ENCODE measurements at regions not wholly inside any gene's neighbourhood (a gene's known extent, or its start where the extent isn't known, plus 50 kb on each side); places are given as distances from the start of the nearest gene placed in this dataset.

- DNase-seq (ENCODE audit: low spot score in 2 of 2): no peak
- 58 to 64% methylated on average over 5 of the region's 5 CpGs for WGBS, 2 donors
- TF ChIP-seq CTCF (IDR thresholded peaks at IDR 0.05) (no peak), POLR2A (IDR thresholded peaks at IDR 0.05) (no peak)
- H3K4me3 ChIP-seq (ENCODE audit: low read depth, poor library complexity, severe bottlenecking): no peak overlapping the region
- intact Hi-C loops (cut with DNase I; ENCODE audit: low total_unique reads): no loop called here
Observed at GRCh38 chr12:102618197-102618877, 138.0 kb upstream of the IGF1 start.

- WGBS, 2 donors: 74 to 81% methylated on average over 2 of the region's 2 CpGs
- DNase-seq (ENCODE audit: low spot score in 2 of 2): no peak
- H3K4me3 ChIP-seq (ENCODE audit: low read depth, poor library complexity, severe bottlenecking): no peak overlapping the region
- intact Hi-C loops (cut with DNase I; ENCODE audit: low total_unique reads): no loop called here
- TF ChIP-seq POLR2A (IDR thresholded peaks at IDR 0.05) (no peak), CTCF (IDR thresholded peaks at IDR 0.05) (no peak)
Observed at GRCh38 chr12:102616692-102617091, 136.3 kb upstream of the IGF1 start.

- intact Hi-C loops (cut with DNase I; ENCODE audit: low total_unique reads): no loop called here
- WGBS, 2 donors: 59 to 79% methylated on average over 1 of the region's 1 CpG
- DNase-seq (ENCODE audit: low spot score in 2 of 2): no peak
- TF ChIP-seq POLR2A (IDR thresholded peaks at IDR 0.05): no peak
- no peak overlapping the region for H3K4me3 ChIP-seq (ENCODE audit: low read depth, poor library complexity, severe bottlenecking)
Observed at GRCh38 chr12:102611995-102612394, 131.6 kb upstream of the IGF1 start.

GRCh38 chr12:102609996-102610395 lies 129.6 kb upstream of the IGF1 start:
- 74 to 88% methylated on average over 1 of the region's 1 CpG for WGBS, 2 donors
- no peak for DNase-seq (ENCODE audit: low spot score in 2 of 2)
- intact Hi-C loops (cut with DNase I; ENCODE audit: low total_unique reads): no loop called here
- no peak overlapping the region for H3K4me3 ChIP-seq (ENCODE audit: low read depth, poor library complexity, severe bottlenecking)
- TF ChIP-seq POLR2A (IDR thresholded peaks at IDR 0.05) (no peak), CTCF (IDR thresholded peaks at IDR 0.05) (no peak)

GRCh38 chr12:102603021-102603420 lies 122.7 kb upstream of the IGF1 start:
- intact Hi-C loops (cut with DNase I; ENCODE audit: low total_unique reads): no loop called here
- no peak for TF ChIP-seq POLR2A (IDR thresholded peaks at IDR 0.05)
- TF ChIP-seq CTCF (IDR thresholded peaks at IDR 0.05): no peak
- WGBS, 2 donors: 41% methylated on average over 2 of the region's 2 CpGs
- DNase-seq (ENCODE audit: low spot score in 2 of 2): no peak
- H3K4me3 ChIP-seq (ENCODE audit: low read depth, poor library complexity, severe bottlenecking): no peak overlapping the region

GRCh38 chr12:102602521-102602920 lies 122.2 kb upstream of the IGF1 start:
- WGBS, 2 donors: 45 to 63% methylated on average over 1 of the region's 1 CpG
- intact Hi-C loops (cut with DNase I; ENCODE audit: low total_unique reads): no loop called here
- TF ChIP-seq CTCF (IDR thresholded peaks at IDR 0.05): no peak
- no peak for TF ChIP-seq POLR2A (IDR thresholded peaks at IDR 0.05)
- DNase-seq (ENCODE audit: low spot score in 2 of 2): no peak
- no peak overlapping the region for H3K4me3 ChIP-seq (ENCODE audit: low read depth, poor library complexity, severe bottlenecking)

Measured in lower leg skin (tissue), 4 donors.